Endodermal cell (in vitro differentiated cells): ENCODE measurements at regions not wholly inside any gene's neighbourhood (a gene's known extent, or its start where the extent isn't known, plus 50 kb on each side); places are given as distances from the start of the nearest gene placed in this dataset.
A peak's percentile ranks its signal among the peaks of the same experiment; 100 is the strongest.
"Not testable (repeated sequence)": the region's sequence is repeated elsewhere in the genome, so short reads cannot be mapped to it uniquely, and the experiment has no call there.

Experiments
- DNase-seq: peaks from one replicate; pipeline ENCODE4 v3.0.0-alpha.2; 2017
- H3K27ac ChIP-seq: 2 replicates; pipeline ENCODE4 v1.5.1; 2013; ENCODE audit warnings: mild to moderate bottlenecking, low read depth, low read length, moderate library complexity
- H3K27me3 ChIP-seq: 2 replicates; pipeline ENCODE4 v1.6.1; 2013; ENCODE audit warnings: mild to moderate bottlenecking, low read length, moderate library complexity; ENCODE audit not compliant: insufficient read depth, control insufficient read depth, poor library complexity, severe bottlenecking
- H3K36me3 ChIP-seq: 2 replicates; pipeline ENCODE4 v1.7.0; 2013; ENCODE audit warnings: mild to moderate bottlenecking, low read length, moderate library complexity; ENCODE audit not compliant: control insufficient read depth, insufficient read depth
- H3K4me1 ChIP-seq: one replicate; pipeline ENCODE4 v1.7.0; 2013; ENCODE audit warnings: low read length; ENCODE audit not compliant: control insufficient read depth, insufficient read depth
- H3K4me3 ChIP-seq: 2 replicates; pipeline ENCODE4 v1.5.1; 2013; ENCODE audit warnings: mild to moderate bottlenecking, low read length, moderate library complexity
- H3K9ac ChIP-seq: 2 replicates; pipeline ENCODE4 v1.6.1; 2013; ENCODE audit warnings: mild to moderate bottlenecking, low read length, moderate library complexity; ENCODE audit not compliant: poor library complexity, severe bottlenecking; ENCODE audit errors: extremely low read depth
- H3K9me3 ChIP-seq: 2 replicates; pipeline ENCODE4 v1.6.1; 2013; ENCODE audit warnings: mild to moderate bottlenecking, low read length, moderate library complexity; ENCODE audit not compliant: control insufficient read depth
- H3K27ac Mint-ChIP-seq: 2 replicates; pipeline ENCODE4 v1.8.0; 2020; ENCODE audit warnings: mixed read lengths
- H3K27me3 Mint-ChIP-seq: 2 replicates; pipeline ENCODE4 v1.8.0; 2021; ENCODE audit warnings: mild to moderate bottlenecking, mixed read lengths; ENCODE audit not compliant: insufficient read depth
- H3K36me3 Mint-ChIP-seq: 2 replicates; pipeline ENCODE4 v1.8.0; 2020; ENCODE audit warnings: low read depth, mixed read lengths
- H3K4me1 Mint-ChIP-seq: 2 replicates; pipeline ENCODE4 v1.8.0; 2020; ENCODE audit warnings: mixed read lengths
- H3K4me3 Mint-ChIP-seq: 2 replicates; pipeline ENCODE4 v1.8.0; 2020; ENCODE audit warnings: mild to moderate bottlenecking, moderate library complexity, mixed read lengths
- H3K9me3 Mint-ChIP-seq: 2 replicates; pipeline ENCODE4 v1.8.0; 2020; ENCODE audit warnings: mild to moderate bottlenecking, mixed read lengths
- CTCF ChIP-seq: fragments of 200-600 bp; sonication (generic); conservative IDR thresholded peaks from 2 replicates; pipeline ENCODE4 v1.5.0; 2021; ENCODE audit warnings: antibody characterized with exemption, mild to moderate bottlenecking
- WGBS, 2 experiments: methylation state at CpG; one replicate each; pipeline versions ENCODE4 v1.1.5 to v1.1.7; 2013; ENCODE audit warnings: missing lambda C conversion rate in 2 of 2, mixed read lengths in 1 of 2; ENCODE audit not compliant: insufficient coverage in 1 of 2, insufficient read length in 1 of 2; 5-methylcytosine and 5-hydroxymethylcytosine counted together

- H3K27ac ChIP-seq: no peak overlapping the region
- no peaks in the 10 kb centered on the region for H3K4me1 Mint-ChIP-seq
- peaks cover 11% of the 10 kb centered on the region for H3K9me3 ChIP-seq
- no peak overlapping the region for H3K4me3 Mint-ChIP-seq
- H3K36me3 ChIP-seq: no peaks in the 10 kb centered on the region
- no peak for TF ChIP-seq CTCF
- H3K27ac Mint-ChIP-seq: no peak overlapping the region
- 94 to 100% methylated on average over 3 of the region's 3 CpGs for WGBS, 2 experiments
- H3K4me3 ChIP-seq: no peak overlapping the region
- peaks cover 15% of the 10 kb centered on the region for H3K9me3 Mint-ChIP-seq
- H3K4me1 ChIP-seq: no peaks in the 10 kb centered on the region
- H3K27me3 Mint-ChIP-seq: peaks cover 7% of the 10 kb centered on the region
- no peak for DNase-seq
- no peaks in the 10 kb centered on the region for H3K36me3 Mint-ChIP-seq
- no peaks in the 10 kb centered on the region for H3K27me3 ChIP-seq
- no peak overlapping the region for H3K9ac ChIP-seq
These were observed 218.9 kb downstream of the USP22 start for GRCh38 chr17:20823905-20824304.

GRCh38 chr17:20825539-20825938, 217.3 kb downstream of the USP22 start:
- TF ChIP-seq CTCF: no peak
- Histone ChIP-seq H3K4me3 (no peak overlapping the region), H3K9ac (no peak overlapping the region), H3K27me3 (no peaks in the 10 kb centered on the region), H3K36me3 (no peaks in the 10 kb centered on the region), H3K27ac (no peak overlapping the region), H3K9me3 (peaks cover 11% of the 10 kb centered on the region), H3K4me1 (no peaks in the 10 kb centered on the region)
- no peaks in the 10 kb centered on the region for H3K36me3 Mint-ChIP-seq
- no peaks in the 10 kb centered on the region for H3K4me1 Mint-ChIP-seq
- no peak overlapping the region for H3K4me3 Mint-ChIP-seq
- peaks cover 6% of the 10 kb centered on the region for H3K27me3 Mint-ChIP-seq
- H3K27ac Mint-ChIP-seq: no peak overlapping the region
- DNase-seq: no peak
- WGBS, 2 experiments: 89 to 93% methylated on average over 8 to 9 of the region's 9 CpGs
- peaks cover 14% of the 10 kb centered on the region for H3K9me3 Mint-ChIP-seq

GRCh38 chr17:20840453-20840852, 202.4 kb downstream of the USP22 start:
- peaks cover 28% of the 10 kb centered on the region for H3K27me3 ChIP-seq
- H3K4me3 Mint-ChIP-seq: not testable (repeated sequence)

GRCh38 chr17:20840987-20841865, 201.6 kb downstream of the USP22 start:
- H3K4me3 Mint-ChIP-seq, H3K4me1 ChIP-seq, H3K9me3 ChIP-seq, H3K4me1 Mint-ChIP-seq, H3K27ac Mint-ChIP-seq, H3K36me3 ChIP-seq, H3K9ac ChIP-seq, H3K27ac ChIP-seq, H3K4me3 ChIP-seq, H3K36me3 Mint-ChIP-seq, H3K9me3 Mint-ChIP-seq: not testable (repeated sequence)
- H3K27me3 Mint-ChIP-seq: peaks cover 39% of the 10 kb centered on the region
- WGBS, 2 experiments: 81 to 88% methylated on average over 7 to 51 of the region's 62 CpGs
- peaks cover 28% of the 10 kb centered on the region for H3K27me3 ChIP-seq
- peak; percentile 44 for DNase-seq

More at GRCh38 chr17:20840453-20840852, 202.4 kb downstream of the USP22 start:
- peaks cover 39% of the 10 kb centered on the region for H3K27me3 Mint-ChIP-seq
- 75 to 81% methylated on average over 2 of the region's 23 CpGs for WGBS, 2 experiments
- not testable (repeated sequence) for H3K27ac Mint-ChIP-seq, H3K36me3 ChIP-seq, DNase-seq, H3K4me1 ChIP-seq, H3K27ac ChIP-seq, H3K36me3 Mint-ChIP-seq, H3K4me1 Mint-ChIP-seq, H3K9ac ChIP-seq, H3K9me3 Mint-ChIP-seq, H3K9me3 ChIP-seq, H3K4me3 ChIP-seq

GRCh38 chr17:20842012-20842411, 200.8 kb downstream of the USP22 start:
- not testable (repeated sequence) for H3K9me3 Mint-ChIP-seq, H3K36me3 ChIP-seq, H3K36me3 Mint-ChIP-seq, H3K4me1 Mint-ChIP-seq, H3K4me1 ChIP-seq, H3K27ac ChIP-seq, H3K4me3 Mint-ChIP-seq, H3K9me3 ChIP-seq, H3K27ac Mint-ChIP-seq, H3K9ac ChIP-seq, H3K4me3 ChIP-seq
- peaks cover 28% of the 10 kb centered on the region for H3K27me3 ChIP-seq
- WGBS, 2 experiments: 92% methylated on average over 9 of the region's 14 CpGs; no CpG with 5 or more reads in 1 of the 2 experiments
- DNase-seq: peak; percentile 52
- peaks cover 38% of the 10 kb centered on the region for H3K27me3 Mint-ChIP-seq
